HG03280 (cell line): ENCODE measurements at regions not wholly inside any gene's neighbourhood (a gene's known extent, or its start where the extent isn't known, plus 50 kb on each side); places are given as distances from the start of the nearest gene placed in this dataset.

Experiments
- ATAC-seq: cut with Tn5 transposase; IDR thresholded peaks from one replicate; pipeline ENCODE4 v1.9.1; 2021; ENCODE audit warnings: mild to moderate bottlenecking, moderate library complexity; ENCODE audit not compliant: unreplicated experiment

- ATAC-seq: no peak
Observed at GRCh38 chr1:69290291-69290690, 277.4 kb upstream of the LRRC7 start.

GRCh38 chr1:69291541-69291940, 276.2 kb upstream of the LRRC7 start:
- no peak for ATAC-seq

- no peak for ATAC-seq
Observed at GRCh38 chr1:69292833-69293232, 274.9 kb upstream of the LRRC7 start.

GRCh38 chr1:69294171-69294570, 273.6 kb upstream of the LRRC7 start:
- no peak for ATAC-seq

GRCh38 chr1:69295265-69295664, 272.5 kb upstream of the LRRC7 start:
- ATAC-seq: no peak

- no peak for ATAC-seq
Observed at GRCh38 chr1:69305621-69306020, 262.1 kb upstream of the LRRC7 start.

GRCh38 chr1:69312055-69312732, 255.5 kb upstream of the LRRC7 start:
- ATAC-seq: no peak

- no peak for ATAC-seq
Observed at GRCh38 chr1:69313118-69313517, 254.6 kb upstream of the LRRC7 start.

- no peak for ATAC-seq
Observed at GRCh38 chr1:69315416-69315815, 252.3 kb upstream of the LRRC7 start.

- no peak for ATAC-seq
Observed at GRCh38 chr1:69315823-69316222, 251.9 kb upstream of the LRRC7 start.

- no peak for ATAC-seq
Observed at GRCh38 chr1:69319287-69319686, 248.4 kb upstream of the LRRC7 start.

GRCh38 chr1:69320757-69321211, 246.9 kb upstream of the LRRC7 start:
- ATAC-seq: peak; percentile 77

GRCh38 chr1:69321311-69321710, 246.4 kb upstream of the LRRC7 start:
- ATAC-seq: no peak

- no peak for ATAC-seq
Observed at GRCh38 chr1:69328186-69328585, 239.5 kb upstream of the LRRC7 start.

- no peak for ATAC-seq
Observed at GRCh38 chr1:69363236-69363635, 204.5 kb upstream of the LRRC7 start.

GRCh38 chr1:69373520-69373919, 194.2 kb upstream of the LRRC7 start:
- ATAC-seq: no peak

GRCh38 chr1:69376408-69376807, 191.3 kb upstream of the LRRC7 start:
- no peak for ATAC-seq

GRCh38 chr1:69377507-69377906, 190.2 kb upstream of the LRRC7 start:
- no peak for ATAC-seq

GRCh38 chr1:69388044-69388443, 179.7 kb upstream of the LRRC7 start:
- no peak for ATAC-seq

GRCh38 chr1:69400128-69400527, 167.6 kb upstream of the LRRC7 start:
- ATAC-seq: no peak

GRCh38 chr1:69401879-69402278, 165.8 kb upstream of the LRRC7 start:
- no peak for ATAC-seq

GRCh38 chr1:69403756-69404320, 163.9 kb upstream of the LRRC7 start:
- ATAC-seq: no peak

GRCh38 chr1:69404486-69404885, 163.2 kb upstream of the LRRC7 start:
- no peak for ATAC-seq
